GM10266 (cell line): ENCODE measurements at regions not wholly inside any gene's neighbourhood (a gene's known extent, or its start where the extent isn't known, plus 50 kb on each side); places are given as distances from the start of the nearest gene placed in this dataset.

Experiments
- DNase-seq: peaks from one replicate; pipeline ENCODE4 v3.0.0; 2012; ENCODE audit errors: extremely low spot score
- CTCF ChIP-seq: IDR thresholded peaks from 2 replicates; pipeline ENCODE4 v1.5.1; 2012; ENCODE audit warnings: mild to moderate bottlenecking, low read depth; ENCODE audit not compliant: control insufficient read depth, insufficient read depth; ENCODE audit errors: missing control alignments

- no peak for DNase-seq
- no peak for TF ChIP-seq CTCF
These were observed 74.2 kb upstream of the EGR2 start for GRCh38 chr10:62890395-62890794.

GRCh38 chr10:62887642-62888041 is 71.5 kb upstream of the EGR2 start:
- DNase-seq = no peak

GRCh38 chr10:62885684-62886461 is 69.7 kb upstream of the EGR2 start:
- TF ChIP-seq CTCF = no peak
- no peak for DNase-seq

More at GRCh38 chr10:62887642-62888041, 71.5 kb upstream of the EGR2 start:
- TF ChIP-seq CTCF = no peak

GRCh38 chr10:62880162-62880561 is 64.0 kb upstream of the EGR2 start:
- no peak for TF ChIP-seq CTCF

GRCh38 chr10:62873866-62874265 is 57.7 kb upstream of the EGR2 start:
- no peak for TF ChIP-seq CTCF
- DNase-seq = no peak

More at GRCh38 chr10:62880162-62880561, 64.0 kb upstream of the EGR2 start:
- no peak for DNase-seq

- TF ChIP-seq CTCF = no peak
- peak; percentile 69 for DNase-seq
These were observed 54.7 kb upstream of the EGR2 start for GRCh38 chr10:62870866-62871265.

GRCh38 chr10:62869958-62870357 is 53.8 kb upstream of the EGR2 start:
- DNase-seq = no peak
- TF ChIP-seq CTCF = no peak
